HuH-7 (cell line): ENCODE measurements at regions not wholly inside any gene's neighbourhood (a gene's known extent, or its start where the extent isn't known, plus 50 kb on each side); places are given as distances from the start of the nearest gene placed in this dataset.

ENCODE experiments used
- DNase-seq: peaks from one replicate; pipeline ENCODE4 v3.0.0; 2011; ENCODE audit warnings: low spot score

- no peak for DNase-seq
These were observed 160.6 kb upstream of the C21orf91 start for GRCh38 chr21:17979763-17980162.

GRCh38 chr21:17978895-17979294 lies 159.7 kb upstream of the C21orf91 start:
- no peak for DNase-seq

GRCh38 chr21:17976691-17977090 lies 157.5 kb upstream of the C21orf91 start:
- no peak for DNase-seq

DNA sequence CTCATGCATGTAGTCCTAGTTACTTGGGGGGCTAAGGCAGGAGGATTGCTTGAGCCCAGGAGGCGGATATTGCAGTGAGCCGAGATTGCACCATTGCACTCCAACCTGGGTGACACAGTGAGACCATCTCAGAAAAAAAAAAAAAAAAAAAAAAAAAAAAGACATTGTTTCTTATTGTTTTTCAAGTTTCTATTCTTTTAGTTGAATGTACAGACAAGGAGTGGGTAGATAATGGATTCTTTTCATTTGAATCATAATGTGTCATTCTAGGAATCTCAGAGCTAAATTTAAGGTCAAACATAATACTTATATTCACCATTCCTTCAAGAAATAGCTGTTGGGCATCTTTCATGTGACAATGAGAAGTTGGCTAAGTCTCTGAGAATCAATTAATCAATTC lies 157.0 kb upstream of the C21orf91 start:
- DNase-seq = no peak

DNA sequence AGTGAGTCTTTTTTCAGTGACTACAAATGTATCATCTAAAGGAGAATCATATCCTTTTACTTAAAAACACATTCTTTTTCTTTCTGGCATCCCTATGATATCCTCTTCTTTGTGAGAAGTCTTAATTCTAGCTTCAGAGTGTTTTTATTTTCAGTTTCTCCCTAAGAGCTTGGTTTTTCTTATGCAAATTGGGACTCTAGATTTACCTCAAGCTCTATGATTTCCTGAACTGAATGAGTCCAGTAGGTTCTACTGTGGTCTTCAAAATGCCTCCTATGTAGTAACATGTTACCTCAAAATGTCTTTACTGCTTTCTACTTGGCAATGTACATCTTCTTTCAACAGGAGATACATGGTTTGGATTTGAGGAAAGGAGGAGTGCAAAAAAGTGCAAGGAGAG lies 148.2 kb upstream of the C21orf91 start:
- no peak for DNase-seq

- no peak for DNase-seq
These were observed 145.6 kb upstream of the C21orf91 start for GRCh38 chr21:17964716-17965115.

GRCh38 chr21:17964199-17964598 lies 145.0 kb upstream of the C21orf91 start:
- no peak for DNase-seq

- no peak for DNase-seq
These were observed 131.4 kb upstream of the C21orf91 start for GRCh38 chr21:17950591-17950990.

- DNase-seq = no peak
These were observed 130.3 kb upstream of the C21orf91 start for GRCh38 chr21:17949421-17949820.

- DNase-seq = no peak
These were observed 128.4 kb upstream of the C21orf91 start for GRCh38 chr21:17947531-17947930.

GRCh38 chr21:17931080-17931479 lies 111.9 kb upstream of the C21orf91 start:
- DNase-seq = no peak

- DNase-seq = no peak
These were observed 110.9 kb upstream of the C21orf91 start for GRCh38 chr21:17930093-17930492.

DNA sequence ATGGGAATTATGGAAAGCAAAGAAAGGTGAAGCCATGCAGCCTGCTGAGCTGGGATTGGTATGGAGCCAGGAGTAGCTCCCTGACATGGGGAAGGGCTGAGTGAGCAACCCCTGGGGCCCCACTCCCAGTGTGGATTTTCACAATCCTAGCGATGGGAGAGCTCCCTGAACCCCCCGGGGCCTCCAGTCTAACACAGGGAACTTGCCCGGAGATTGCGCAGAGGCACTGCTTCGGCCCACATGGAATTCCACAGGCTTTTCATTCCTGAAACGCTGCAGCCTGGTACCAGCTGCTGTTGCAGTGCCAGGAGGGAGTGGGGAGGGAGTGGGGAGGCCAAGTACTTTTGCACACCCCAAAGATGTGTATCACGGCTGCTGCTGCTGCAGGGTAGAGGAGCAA lies 110.4 kb upstream of the C21orf91 start:
- no peak for DNase-seq

DNA sequence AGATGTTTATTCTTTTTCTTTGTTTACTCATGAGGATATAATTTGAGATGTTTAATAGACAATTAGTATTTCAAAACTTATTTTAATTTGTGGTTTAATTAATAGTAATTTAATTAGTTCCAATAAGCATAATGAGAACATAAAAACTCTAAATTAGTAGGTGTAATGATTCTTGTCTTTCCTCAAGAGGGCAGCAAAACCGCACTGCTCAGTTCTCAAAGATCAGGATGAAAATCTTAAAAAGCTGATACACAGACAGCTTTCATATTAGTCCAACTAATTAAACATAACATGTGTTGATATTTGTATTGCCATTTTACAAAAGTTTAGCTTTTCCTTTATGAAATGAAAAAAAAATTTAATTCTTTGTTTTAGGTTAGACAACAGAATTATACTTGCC lies 106.7 kb upstream of the C21orf91 start:
- no peak for DNase-seq

DNA sequence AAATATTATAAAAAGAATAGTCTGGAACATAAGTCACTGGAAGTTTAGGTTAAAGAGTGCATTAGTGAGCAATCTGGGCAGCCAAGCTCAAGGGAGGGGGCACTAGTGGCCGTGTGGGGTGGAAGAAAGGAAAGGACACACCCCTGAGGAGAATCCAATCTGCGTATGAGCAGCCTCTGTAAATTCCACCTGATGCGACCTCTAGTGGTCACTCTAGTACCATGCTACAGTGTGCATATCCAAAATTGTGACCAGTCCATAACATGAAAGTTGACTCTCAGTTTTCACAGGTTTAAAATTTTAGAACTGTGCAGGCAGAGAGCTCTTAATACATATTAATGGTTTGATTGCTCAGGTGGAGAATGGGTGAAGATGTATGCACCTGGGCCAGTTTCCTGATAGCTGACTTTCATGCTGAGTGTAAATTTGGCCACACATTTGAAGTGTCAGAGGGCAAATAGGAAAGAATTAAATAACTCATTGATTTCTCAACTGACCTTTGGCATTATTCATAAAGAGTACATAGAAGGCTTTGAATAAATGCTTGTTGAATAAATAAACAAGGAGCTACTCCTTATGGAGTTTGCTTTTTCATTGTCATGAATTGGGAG lies 105.9 kb upstream of the C21orf91 start:
- DNase-seq = peak; percentile 56

DNA sequence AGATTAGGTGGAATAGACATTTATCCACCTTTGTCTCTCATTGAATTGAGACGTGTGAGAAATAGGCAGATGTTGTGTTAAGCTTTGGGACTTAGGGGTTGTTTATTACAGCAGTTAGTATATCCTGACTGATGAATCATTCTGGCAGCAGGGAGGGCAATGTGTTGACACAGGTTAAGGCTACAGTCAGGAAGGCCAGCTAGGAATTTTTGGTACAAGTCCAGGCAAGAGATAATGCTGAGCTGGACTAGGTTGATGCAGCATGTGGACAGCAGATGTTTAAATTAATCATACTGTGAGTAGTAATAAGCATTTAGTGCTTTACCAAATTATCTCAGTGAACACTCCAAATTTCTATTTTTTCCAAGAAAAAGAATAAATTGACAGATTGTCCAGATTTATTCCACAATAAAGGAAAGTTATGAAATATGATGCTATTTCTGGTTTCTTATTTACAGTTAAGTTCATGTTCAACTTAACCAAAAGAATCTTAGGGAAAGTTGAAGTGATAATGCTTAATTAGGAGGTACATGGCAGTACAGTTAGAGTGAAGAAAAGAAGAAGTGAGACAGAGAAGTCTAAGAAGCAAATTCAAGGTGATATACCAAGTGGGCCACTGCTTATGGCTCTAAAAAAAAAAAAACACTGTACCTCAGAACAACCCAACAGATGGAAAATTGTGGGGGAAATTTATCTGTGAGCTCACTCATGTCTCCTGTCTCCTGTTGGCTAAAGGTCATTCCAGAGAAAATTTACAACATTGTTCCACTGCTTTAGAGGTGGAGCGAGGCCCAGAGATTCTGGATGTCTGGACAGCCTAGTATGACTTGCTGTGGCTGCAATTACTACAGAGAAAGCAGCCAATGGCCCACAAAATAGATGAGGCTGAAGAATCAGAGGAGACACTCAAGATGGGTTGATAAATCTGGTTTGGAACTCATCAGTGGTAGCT lies 102.7 kb upstream of the C21orf91 start:
- DNase-seq = no peak

DNA sequence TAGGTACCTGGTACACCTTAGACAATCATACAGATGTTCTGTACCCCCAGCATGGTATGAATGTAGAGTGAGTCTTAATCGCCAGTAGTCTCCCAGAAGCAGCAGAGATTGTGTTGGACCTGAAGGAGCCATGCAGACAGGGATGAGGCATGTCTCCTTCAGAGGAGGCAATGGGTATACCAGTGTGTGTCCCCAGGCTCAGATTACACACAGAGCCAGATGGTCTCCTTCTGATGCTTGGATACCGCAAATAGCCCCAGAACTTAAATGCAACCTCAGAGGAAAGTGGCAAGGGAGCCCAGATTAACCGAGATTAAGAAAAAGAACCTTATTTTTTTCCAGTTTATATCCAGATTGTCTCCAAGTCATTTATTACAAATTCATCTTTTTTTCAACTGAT lies 96.8 kb upstream of the C21orf91 start:
- no peak for DNase-seq

GRCh38 chr21:17911628-17912027 lies 92.5 kb upstream of the C21orf91 start:
- no peak for DNase-seq

- no peak for DNase-seq
These were observed 84.9 kb upstream of the C21orf91 start for GRCh38 chr21:17903929-17904639.

DNA sequence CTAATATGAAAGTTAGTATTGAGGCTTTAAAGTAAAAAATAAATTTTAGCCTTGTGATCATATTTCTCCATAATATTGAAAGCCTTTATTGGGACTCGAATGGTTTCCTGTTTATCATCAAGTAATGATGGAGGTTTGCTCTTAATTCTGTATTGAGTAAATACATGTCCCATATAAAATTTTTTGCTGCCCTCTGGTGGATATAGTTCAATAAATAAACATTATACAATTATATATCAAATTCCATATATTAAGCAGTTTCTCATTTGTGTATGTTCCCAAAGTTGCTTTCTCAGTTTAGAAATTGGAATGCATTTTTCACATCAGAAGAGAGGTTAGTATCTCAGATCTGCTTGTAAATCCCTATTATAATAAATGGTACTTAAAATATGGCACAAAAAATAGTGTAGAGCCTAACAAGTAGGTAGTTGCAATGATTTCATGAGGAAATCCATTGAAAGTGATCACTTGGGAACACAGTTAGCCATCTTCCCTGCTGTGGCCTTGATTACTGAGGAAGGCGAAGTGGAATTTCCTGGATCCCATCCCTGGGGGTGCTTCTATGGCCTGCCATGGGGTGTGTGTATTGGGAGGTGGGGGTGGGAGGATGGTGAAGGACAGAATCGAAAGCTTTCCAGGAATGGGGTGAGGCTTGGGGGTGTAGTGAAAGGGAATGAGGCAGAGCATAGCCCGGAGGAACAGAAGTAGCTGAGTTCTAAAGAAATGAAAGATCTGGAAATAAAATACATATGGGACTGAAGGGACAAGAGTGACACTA lies 84.1 kb upstream of the C21orf91 start:
- DNase-seq = no peak

GRCh38 chr21:17901458-17902079 lies 82.4 kb upstream of the C21orf91 start:
- DNase-seq = no peak

DNA sequence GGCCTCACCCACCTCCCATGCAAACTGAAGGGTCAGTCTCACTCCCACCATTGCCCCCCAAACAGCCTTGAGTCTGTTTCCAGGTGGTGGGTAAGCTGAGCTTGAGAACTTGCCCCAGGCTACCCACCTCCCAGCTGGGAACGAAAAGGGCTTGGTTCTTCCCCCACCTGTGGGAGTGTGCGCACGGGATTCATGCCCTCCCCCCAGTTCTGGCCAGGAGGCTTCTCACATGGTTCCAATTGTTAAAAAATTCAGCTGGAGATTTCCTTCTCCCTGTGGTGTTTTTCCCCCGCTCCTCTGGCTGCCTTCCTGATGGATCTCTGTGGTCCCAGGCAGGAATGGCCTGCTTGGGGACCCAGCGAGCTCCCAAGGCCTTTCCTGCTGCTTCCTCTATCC lies 81.8 kb upstream of the C21orf91 start:
- DNase-seq = no peak
